NCI-H1436 treated with DMSO at 0.1 percent for 48 hours (cell line): ENCODE measurements at regions not wholly inside any gene's neighbourhood (a gene's known extent, or its start where the extent isn't known, plus 50 kb on each side); places are given as distances from the start of the nearest gene placed in this dataset.
"Not testable (repeated sequence)": the region's sequence is repeated elsewhere in the genome, so short reads cannot be mapped to it uniquely, and the experiment has no call there.

Experiments used
- DNase-seq: peaks from one replicate; lab custom pipeline; 2025; lab: John Stamatoyannopoulos, UW

GRCh38 chr1:224535641-224536040 is 80.5 kb upstream of the CNIH3 start:
- DNase-seq = no peak

DNA sequence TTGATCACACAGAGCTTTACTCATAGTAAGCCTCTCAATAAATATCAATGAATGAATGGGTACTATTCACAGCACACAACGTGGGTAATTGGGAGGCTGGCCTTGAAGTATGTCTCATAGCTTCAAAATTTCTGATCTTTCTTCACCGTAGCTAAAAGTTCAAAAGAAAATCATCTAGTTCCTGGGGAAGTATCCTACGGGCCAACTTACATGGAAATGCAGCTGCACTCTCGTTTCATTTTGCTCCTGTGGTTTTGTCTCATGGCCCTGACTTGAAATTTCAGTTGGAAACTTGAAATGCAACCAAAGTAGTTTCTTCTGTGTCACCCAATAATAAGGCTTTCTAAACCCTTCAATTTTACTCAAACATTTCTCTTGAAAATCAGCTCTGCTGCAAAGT is 76.1 kb upstream of the CNIH3 start:
- DNase-seq = no peak

DNA sequence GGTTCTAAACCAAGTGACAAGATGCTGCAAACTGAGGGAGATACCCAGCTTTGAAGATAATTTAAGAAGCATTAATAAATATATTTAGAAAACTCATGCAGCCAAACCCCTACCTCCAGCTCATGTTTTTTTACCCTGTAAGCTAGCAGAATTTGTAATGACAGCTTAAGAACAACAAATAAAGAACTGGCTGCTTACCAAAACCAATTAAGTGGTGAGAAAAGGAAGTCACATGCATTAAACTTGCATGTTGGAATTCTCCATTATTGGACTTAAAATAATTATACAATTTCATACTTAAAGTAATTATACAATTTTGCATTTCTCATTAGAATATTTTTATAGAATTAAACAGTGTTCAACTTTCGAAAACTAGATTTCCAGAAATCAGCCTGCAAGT is 75.6 kb upstream of the CNIH3 start:
- DNase-seq = no peak

GRCh38 chr1:224541072-224541790 is 74.9 kb upstream of the CNIH3 start:
- DNase-seq = no peak

GRCh38 chr1:224541901-224542630 is 74.1 kb upstream of the CNIH3 start:
- no peak for DNase-seq

GRCh38 chr1:224542783-224543440 is 73.2 kb upstream of the CNIH3 start:
- DNase-seq = no peak

GRCh38 chr1:224543453-224543852 is 72.7 kb upstream of the CNIH3 start:
- DNase-seq = no peak

DNA sequence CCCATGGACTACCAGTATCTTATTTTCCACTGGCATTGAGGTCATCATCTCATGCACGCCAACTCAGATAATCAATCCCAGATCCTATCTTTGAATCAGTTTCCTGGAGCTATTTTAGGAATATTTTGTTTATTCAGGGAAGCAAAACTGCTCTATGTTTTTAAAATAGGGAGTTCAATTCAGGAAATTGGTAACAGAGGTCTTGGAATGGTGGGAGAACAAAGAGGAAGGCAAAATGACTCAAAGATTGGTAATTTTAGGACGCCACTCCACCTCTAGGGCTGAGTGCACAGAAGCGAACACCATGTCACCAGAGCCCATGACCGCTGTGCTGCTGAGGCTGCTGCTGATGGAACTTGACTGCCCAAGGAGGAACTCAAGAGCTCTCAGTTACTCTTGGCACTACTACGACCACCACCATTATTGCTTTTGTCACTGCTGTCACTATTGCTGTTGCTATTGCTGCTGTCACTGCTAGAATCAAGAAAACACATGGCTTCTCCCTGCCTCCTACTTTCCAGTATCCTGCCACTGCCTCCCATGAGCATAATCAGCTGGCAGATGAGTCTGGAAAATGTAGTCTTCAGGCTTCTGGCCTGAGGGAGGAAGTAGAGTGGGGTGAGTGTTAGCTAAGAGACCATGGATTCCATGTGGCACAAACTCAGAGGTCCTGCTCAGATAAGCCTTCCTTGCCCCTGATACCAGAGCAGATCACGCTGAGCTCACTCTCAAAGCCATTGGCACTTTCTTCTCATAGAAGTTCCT is 71.6 kb upstream of the CNIH3 start:
- no peak for DNase-seq

GRCh38 chr1:224545571-224545970 is 70.5 kb upstream of the CNIH3 start:
- no peak for DNase-seq

- no peak for DNase-seq
Observed at GRCh38 chr1:224548676-224549075, 67.4 kb upstream of the CNIH3 start.

DNA sequence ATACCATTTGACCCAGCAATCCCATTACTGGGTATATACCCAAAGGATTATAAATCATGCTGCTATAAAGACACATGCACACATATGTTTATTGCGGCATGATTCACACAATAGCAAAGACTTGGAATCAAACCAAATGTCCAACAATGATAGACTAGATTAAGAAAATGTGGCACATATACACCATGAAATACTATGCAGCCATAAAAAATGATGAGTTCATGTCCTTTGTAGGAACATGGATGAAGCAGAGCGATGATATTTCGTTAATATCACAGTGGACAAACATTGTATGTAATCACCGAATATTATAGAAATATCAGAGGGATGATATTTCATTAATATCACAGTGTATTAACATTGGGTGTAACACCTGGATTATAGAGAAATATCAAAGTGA is 64.9 kb upstream of the CNIH3 start:
- not testable (repeated sequence) for DNase-seq

DNA sequence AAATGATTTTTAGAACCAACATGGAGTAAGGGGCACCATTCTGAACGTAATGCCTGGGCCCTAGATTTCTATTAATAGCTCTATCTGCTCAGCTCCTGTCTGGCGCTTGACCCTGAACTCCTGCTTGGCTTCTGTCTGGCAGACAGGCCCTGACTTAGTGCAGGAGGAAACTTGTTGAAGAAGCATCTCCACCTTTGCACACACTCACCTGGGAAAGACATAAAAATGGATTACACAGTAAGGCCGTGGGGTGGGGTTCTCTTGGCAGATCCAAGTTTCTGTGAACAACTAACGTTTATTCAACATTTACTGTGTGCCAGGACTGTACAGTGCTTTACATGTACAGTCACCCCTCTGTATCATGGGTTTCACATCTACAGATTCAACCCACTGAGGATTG is 62.1 kb upstream of the CNIH3 start:
- no peak for DNase-seq

DNA sequence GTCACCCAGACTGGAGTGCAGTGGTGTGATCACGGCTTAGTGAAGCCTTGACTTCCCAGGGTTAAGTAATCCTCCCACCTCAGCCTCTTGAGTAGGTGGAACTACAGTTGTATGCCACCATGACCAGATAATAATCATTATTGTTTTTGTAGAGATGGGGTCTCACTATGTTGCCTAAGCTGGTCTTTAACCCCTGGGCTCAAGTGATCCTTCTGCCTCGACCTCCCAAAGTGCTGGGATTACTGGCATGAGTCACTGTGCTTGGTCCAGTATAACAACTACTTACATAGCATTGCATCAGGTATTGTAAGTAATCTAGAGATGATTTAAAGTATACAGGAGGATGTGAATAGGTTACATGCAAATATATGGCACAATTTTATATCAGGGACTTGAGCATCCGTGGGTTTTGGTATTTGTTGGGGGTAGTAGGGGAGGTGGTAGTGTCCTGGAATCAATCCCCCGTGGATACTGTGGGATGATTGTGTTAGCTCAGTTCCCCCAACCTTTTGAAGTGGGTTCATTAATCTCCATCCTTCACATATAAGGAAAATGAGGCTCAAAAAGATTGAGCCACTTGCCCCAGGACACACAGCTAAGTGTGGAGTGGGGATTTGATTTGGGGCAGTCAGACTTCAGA is 61.4 kb upstream of the CNIH3 start:
- no peak for DNase-seq

DNA sequence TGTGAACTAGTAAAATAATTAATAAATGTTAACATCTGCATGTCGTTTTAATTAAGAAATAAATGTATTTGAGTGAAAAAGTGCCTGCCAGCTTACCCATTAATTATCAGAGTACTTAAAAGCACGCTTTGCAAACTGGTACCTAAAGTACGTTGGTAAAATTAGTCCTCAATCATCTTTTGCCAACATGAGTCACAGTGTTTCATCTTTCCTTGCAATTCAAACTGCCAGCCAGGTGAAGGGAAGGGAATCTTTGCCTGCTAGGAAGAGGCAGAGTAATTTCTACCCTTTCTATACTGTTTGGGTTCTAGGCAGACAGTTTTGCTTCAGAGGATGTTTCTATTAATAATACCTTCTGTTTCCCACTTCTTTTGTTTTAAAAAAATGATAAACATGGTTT is 57.2 kb upstream of the CNIH3 start:
- no peak for DNase-seq

GRCh38 chr1:224559981-224560728 is 56.0 kb upstream of the CNIH3 start:
- DNase-seq = no peak

GRCh38 chr1:224562881-224563280 is 53.2 kb upstream of the CNIH3 start:
- DNase-seq = not testable (repeated sequence)

- no peak for DNase-seq
Observed at GRCh38 chr1:224563666-224564065, 52.5 kb upstream of the CNIH3 start.

GRCh38 chr1:224564454-224565084 is 51.5 kb upstream of the CNIH3 start:
- DNase-seq = no peak

DNA sequence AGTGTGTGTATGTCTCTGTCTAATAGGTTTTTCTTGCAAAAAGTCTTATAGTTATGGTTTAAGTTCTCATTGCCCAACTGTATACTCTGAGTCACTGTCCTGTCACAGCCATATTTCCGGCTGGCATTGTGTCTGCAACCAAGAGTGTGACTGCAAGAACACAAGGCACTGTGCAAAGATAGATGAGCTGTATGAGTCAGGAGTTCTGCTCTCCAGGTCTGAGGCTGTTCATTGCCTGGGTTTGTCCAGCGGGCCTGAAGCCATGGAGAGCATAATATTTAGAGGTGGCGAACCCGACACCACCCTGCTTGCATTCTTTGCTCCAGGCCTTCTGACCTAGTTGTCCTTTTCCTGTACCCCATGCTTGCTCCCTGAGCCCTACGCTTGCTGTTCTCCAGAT is 50.9 kb upstream of the CNIH3 start:
- DNase-seq = no peak

- DNase-seq = no peak
Observed at GRCh38 chr1:224565611-224566406, 50.3 kb upstream of the CNIH3 start.
